ENCODE measurements at regions not wholly inside any gene's neighbourhood (a gene's known extent, or its start where the extent isn't known, plus 50 kb on each side); places are given as distances from the start of the nearest gene placed in this dataset.
"Not testable (repeated sequence)": the region's sequence is repeated elsewhere in the genome, so short reads cannot be mapped to it uniquely, and the experiment has no call there.

DNA sequence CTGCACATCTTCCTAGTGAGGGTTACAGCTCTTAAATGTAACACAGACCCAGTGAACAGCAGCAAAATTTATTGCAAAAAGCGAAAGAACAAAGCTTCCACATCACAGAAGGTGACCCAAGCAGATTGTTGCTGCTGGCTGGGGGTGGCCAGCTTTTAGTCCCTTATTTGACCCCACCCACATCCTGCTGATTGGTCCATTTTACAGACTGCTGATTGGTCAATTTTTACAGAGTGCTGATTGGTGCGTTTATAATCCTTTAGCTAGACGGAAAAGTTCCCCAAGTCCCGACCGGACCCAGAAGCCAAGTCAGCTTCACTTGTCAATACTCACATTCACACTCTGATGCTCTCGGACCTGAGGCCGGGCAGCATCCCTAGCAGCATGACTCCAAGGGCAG lies 154.5 kb upstream of the ATP10A start:
- no peak for FAIRE-seq

DNA sequence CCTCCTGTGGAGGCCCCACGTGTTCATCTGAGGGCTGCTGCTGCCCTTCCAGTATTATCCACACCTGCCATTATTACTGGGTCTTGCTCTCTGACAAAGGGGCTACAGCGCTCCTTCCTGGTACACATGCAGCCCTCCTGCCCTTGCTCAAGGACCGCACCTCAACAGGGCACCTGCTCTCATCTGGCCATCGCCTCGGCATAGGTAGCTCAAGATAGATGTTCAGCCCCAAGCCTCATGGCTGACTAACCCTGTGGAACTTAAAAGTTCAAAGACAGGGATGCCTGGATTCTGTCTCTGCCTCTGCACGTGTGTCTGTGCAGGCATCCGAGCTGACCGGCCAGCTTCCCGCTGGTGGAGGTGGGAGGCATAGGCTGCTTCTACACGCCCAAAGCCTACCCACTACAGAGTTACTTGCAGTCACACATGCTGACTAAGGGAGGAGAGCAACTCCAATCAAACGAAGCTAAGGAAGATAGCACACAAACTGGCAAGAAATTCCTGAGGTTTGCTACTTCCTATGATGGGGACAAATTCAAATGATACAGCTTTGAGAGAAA lies 152.5 kb upstream of the ATP10A start:
- no peak for FAIRE-seq

- FAIRE-seq: no peak
Measured at GRCh38 chr15:26013981-26014380, 150.9 kb upstream of the ATP10A start.

DNA sequence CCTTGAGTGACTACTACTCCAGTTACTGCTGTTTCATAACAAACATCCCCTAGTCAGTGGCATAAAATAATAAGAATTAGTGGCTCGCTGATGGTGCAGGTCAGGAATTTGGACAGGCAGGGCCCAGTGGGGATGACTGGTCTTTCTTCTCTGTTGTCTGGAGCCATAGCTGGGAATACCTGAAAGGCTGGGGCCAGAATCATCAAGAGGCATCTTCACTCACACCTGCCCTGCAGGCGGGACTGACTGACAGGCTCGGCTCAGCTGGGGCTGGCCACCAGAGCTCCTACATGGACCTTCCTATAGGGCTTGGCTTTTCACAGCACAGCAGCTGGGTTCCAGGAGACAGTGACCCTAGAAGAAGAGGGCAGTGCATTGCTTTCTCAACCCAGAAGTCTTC lies 148.8 kb upstream of the ATP10A start:
- no peak for FAIRE-seq

- FAIRE-seq: no peak
Measured at GRCh38 chr15:26007151-26007550, 144.0 kb upstream of the ATP10A start.

DNA sequence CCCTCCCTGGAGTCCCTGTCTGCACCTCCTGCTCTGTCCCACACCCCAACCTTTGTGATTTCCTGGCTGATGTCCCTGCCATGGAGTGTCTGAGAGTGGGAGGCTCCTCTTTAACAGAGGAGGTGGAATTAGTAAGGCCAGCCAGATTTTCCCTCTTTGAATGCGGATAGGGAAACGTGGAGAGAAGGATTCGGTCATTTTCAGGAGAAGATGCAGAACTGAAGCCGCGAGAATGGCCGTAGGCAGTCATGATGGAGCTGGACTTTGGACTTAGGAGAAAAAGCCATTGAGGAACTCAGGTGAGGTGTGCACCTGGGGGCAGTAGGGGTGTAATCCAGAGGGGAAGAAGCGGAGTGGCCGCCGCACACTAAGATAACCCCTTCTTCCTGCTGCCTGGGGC lies 138.1 kb upstream of the ATP10A start:
- FAIRE-seq: no peak

- FAIRE-seq: no peak
Measured at GRCh38 chr15:25993506-25993905, 130.4 kb upstream of the ATP10A start.

- no peak for FAIRE-seq
Measured at GRCh38 chr15:25990220-25990619, 127.1 kb upstream of the ATP10A start.

- no peak for FAIRE-seq
Measured at GRCh38 chr15:25989327-25989726, 126.2 kb upstream of the ATP10A start.

- FAIRE-seq: not testable (repeated sequence)
Measured at GRCh38 chr15:25988716-25989115, 125.6 kb upstream of the ATP10A start.

DNA sequence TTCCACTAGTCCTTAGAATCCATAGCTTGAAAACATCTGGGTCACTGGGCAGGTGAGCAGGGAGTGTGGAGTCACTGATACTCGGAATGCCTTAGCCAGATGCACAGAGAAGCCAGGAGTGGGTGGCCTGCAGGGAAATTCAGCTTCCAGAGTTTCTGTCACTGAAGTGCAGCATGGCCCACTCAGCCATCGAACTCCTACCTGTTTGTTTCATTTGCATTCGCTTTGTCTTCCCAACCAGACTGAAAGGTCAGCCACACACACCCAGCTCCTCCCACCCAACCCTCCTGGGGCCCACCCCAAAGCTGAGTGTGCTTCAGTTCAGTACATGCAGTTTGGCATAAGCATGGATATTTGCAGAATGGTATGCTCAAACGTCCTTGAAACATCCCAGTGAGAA lies 124.5 kb upstream of the ATP10A start:
- no peak for FAIRE-seq

GRCh38 chr15:25985165-25985564 lies 122.0 kb upstream of the ATP10A start:
- FAIRE-seq: no peak

- no peak for FAIRE-seq
Measured at GRCh38 chr15:25982736-25983135, 119.6 kb upstream of the ATP10A start.

DNA sequence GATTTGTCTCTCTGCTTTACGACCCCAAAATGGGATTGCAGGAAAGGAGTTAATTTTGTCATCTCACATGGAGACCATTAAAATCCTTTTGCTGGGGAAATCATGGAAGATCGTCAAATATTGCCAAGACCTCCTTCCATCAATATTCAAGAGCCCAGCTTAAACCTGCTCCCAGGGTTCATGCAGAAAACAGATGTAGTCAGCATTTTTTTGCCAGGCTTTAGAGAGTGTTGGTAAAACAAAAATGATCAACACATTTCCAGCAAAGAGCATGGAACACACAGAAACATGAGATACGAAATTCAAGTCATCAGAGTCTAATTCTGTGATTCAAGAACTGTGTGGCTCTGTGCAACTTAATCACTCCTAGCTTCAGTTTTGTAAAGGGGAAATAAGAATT lies 118.0 kb upstream of the ATP10A start:
- no peak for FAIRE-seq

DNA sequence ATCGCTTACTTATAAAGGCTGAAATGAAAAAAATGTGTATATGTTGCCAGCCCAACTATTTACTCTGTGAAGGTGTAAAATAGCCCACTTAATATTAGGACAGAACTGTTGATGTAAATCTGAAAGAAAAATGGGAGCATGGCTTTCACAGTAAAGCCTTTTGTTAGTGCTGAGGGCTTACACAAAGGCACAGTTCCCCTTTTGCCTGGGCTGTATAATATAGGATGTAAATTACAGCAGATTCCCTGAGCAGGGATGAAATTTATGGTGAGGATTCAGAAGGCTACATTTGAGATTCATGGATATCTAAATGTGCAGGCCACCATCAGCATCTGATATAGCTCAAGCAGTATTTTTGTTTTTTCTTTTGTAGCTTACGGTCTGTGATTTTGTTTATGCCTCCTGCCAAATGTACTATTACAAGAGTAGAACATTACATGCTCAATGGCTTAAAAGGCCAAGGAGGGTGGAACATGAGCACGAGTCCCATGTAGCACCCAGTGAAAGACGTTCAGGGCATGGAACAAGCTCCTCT lies 109.1 kb upstream of the ATP10A start:
- no peak for FAIRE-seq

GRCh38 chr15:25971053-25971452 lies 107.9 kb upstream of the ATP10A start:
- FAIRE-seq: no peak

- no peak for FAIRE-seq
Measured at GRCh38 chr15:25969886-25970285, 106.8 kb upstream of the ATP10A start.

GRCh38 chr15:25967116-25967515 lies 104.0 kb upstream of the ATP10A start:
- no peak for FAIRE-seq

DNA sequence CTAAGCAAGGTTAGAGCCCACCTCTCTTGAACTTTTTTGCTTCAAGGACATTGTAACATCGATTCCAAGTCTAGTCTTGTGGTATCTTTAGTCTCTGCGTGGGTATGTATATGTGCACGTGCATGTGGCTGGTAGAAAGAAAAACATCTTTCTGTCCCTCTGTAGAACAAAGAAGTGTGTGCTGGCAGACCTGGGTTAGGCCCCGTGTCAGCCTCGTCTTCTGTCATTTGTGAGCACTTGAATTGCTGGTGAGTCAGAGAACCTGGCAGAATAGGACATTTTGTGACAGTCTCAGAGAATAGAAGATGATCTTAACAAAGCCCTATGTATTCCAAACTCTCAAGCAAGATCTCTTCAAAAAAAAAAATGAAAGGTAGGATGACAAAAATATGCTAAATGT lies 102.2 kb upstream of the ATP10A start:
- no peak for FAIRE-seq

GRCh38 chr15:25960273-25960672 lies 97.1 kb upstream of the ATP10A start:
- FAIRE-seq: no peak

DNA sequence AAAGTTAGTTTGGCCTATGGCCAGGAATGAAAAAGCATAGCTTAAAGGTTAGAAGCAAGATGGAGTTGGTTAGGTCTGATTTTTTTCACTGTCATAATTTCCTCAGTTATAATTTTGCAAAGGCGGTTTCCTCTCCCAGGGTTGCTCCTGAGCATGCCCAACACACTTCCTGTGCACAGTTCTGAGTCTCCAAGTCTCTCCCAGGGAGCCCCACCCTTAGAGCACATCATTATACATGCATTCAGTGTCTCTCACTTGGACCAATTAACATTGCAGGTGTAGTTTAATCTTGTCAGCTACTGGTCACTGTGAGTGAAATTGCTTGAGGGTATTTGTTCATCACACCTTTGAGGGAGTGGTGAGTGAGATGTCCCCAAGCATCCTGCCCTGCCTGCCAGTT lies 96.0 kb upstream of the ATP10A start:
- no peak for FAIRE-seq

DNA sequence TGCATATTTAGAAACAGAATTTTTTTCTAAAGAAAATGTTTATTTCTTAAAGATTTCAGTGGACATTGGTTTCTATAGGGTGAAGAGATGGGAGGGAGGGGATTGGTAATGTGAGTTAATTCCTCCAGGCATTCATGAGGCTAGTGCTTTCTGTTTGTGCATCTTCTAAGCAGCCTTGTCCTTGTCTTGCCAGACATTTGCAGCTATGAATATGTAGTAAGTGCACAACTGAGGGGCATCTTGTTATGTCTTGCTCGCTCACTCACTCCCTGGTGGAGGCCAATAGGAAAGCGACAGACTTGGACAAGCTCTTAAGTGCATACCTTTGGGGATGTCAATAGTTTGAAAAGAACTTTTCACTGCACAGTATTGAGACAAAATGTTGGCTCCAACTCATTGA lies 92.5 kb upstream of the ATP10A start:
- no peak for FAIRE-seq

GRCh38 chr15:25954398-25954797 lies 91.3 kb upstream of the ATP10A start:
- FAIRE-seq: no peak

DNA sequence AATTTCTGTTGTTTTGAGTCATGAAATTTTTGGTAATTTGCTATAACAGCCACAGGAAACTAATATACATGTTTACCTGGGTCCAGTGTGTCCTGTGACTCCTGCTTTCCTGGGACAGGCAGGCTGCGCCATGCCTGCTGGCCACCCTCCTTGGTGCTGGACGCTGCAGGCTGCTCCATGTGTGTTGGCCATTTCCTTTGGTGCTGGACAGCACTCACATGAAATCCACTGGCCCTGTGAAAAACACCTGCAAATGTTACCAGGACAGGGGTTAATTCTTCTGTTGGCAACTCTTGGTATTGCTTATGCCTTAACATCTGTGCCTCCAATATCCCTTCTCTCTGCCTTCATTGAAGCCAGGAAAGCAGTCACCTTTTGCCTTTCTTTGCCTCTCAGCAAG lies 86.9 kb upstream of the ATP10A start:
- FAIRE-seq: no peak
